H1 (cell line): ENCODE measurements at regions not wholly inside any gene's neighbourhood (a gene's known extent, or its start where the extent isn't known, plus 50 kb on each side); places are given as distances from the start of the nearest gene placed in this dataset.

Source experiments
- POLR2AphosphoS5 ChIP-seq: IDR thresholded peaks from 2 replicates; pipeline ENCODE4 v1.6.1; 2011; ENCODE audit warnings: low read depth, low read length
- RBBP5 ChIP-seq: IDR thresholded peaks from 2 replicates; pipeline ENCODE4 v1.7.1; 2012; ENCODE audit warnings: low read depth, mild to moderate bottlenecking, inconsistent platforms, low read length, moderate library complexity, borderline replicate concordance

GRCh38 chr3:101972430-101973162, 123.3 kb downstream of the NFKBIZ start (continued):
- TF ChIP-seq RBBP5 = no peak
- TF ChIP-seq POLR2AphosphoS5 = no peak
